Bronchial epithelial cell (primary cell): ENCODE measurements at regions not wholly inside any gene's neighbourhood (a gene's known extent, or its start where the extent isn't known, plus 50 kb on each side); places are given as distances from the start of the nearest gene placed in this dataset.

Experiments
- DNase-seq: peaks from one replicate; pipeline ENCODE4 v3.0.0-alpha.2; 2010; ENCODE audit warnings: low read depth
- FAIRE-seq: peaks from 2 replicates; lab custom pipeline; 2011; peaks lifted over from hg19 to GRCh38; lab: Jason Lieb, UNC
- H3K27me3 ChIP-seq: 2 replicates; pipeline ENCODE4 v1.5.1; 2011; ENCODE audit warnings: low read length; ENCODE audit not compliant: control insufficient read depth, insufficient read depth
- H3K36me3 ChIP-seq: 2 replicates; pipeline ENCODE4 v1.5.1; 2011; ENCODE audit warnings: low read length; ENCODE audit not compliant: control insufficient read depth, insufficient read depth
- H3K4me3 ChIP-seq: 2 replicates; pipeline ENCODE4 v1.5.1; 2011; ENCODE audit warnings: mild to moderate bottlenecking, low read depth, low read length, control low read depth
- TF ChIP-seq, protein P1 (sequence below): IDR thresholded peaks from 2 replicates; pipeline ENCODE4 v1.5.1; 2011; ENCODE audit warnings: mild to moderate bottlenecking, moderate library complexity, low read length, control low read depth, inconsistent platforms; ENCODE audit not compliant: insufficient read depth, severe bottlenecking

DNA sequence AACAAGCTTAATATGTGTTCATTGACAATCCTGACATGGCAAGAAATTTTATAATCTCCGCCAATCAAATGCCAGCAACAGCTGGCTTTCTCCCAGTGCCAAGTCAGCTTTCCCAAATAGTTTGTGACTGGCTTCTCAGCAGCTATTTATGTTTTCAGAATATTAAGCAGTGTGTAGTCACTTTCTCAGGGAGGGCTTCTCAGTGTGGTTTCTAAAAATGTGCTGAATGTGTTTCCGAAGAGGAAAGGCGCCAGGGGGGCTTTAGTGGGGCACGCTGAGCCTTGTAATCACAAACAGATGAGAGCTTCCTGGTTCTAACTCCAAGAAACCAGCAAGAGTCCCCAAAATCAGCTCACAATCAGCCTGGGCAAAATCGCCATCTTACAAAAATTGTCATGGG lies 258.7 kb upstream of the CPEB2 start:
- TF ChIP-seq, protein P1, sequence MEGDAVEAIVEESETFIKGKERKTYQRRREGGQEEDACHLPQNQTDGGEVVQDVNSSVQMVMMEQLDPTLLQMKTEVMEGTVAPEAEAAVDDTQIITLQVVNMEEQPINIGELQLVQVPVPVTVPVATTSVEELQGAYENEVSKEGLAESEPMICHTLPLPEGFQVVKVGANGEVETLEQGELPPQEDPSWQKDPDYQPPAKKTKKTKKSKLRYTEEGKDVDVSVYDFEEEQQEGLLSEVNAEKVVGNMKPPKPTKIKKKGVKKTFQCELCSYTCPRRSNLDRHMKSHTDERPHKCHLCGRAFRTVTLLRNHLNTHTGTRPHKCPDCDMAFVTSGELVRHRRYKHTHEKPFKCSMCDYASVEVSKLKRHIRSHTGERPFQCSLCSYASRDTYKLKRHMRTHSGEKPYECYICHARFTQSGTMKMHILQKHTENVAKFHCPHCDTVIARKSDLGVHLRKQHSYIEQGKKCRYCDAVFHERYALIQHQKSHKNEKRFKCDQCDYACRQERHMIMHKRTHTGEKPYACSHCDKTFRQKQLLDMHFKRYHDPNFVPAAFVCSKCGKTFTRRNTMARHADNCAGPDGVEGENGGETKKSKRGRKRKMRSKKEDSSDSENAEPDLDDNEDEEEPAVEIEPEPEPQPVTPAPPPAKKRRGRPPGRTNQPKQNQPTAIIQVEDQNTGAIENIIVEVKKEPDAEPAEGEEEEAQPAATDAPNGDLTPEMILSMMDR: no peak
- Histone ChIP-seq H3K4me3 (no peak overlapping the region), H3K36me3 (no peaks in the 10 kb centered on the region), H3K27me3 (no peaks in the 10 kb centered on the region)
- DNase-seq: no peak
- FAIRE-seq: no peak

DNA sequence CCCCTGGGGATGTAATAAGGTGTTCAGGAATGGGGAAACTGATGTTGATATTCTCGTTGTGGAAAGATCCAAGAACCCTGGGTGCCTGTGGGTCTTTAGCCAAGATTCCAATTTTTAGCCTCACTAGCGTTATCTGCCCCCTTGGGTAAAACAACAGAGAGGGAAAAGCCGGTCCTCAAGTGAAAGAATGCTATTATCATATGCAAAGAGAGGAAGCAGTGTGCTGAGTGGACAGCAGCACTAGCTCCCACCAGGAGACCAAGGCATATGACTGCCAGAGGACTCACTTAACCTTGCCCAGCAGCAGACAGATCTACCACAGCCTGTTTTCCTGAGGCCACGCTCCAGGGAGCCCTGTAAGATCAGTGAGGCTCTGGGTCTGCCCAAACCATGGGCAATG lies 257.9 kb upstream of the CPEB2 start:
- TF ChIP-seq, protein P1: no peak
- FAIRE-seq: no peak
- Histone ChIP-seq H3K36me3 (no peaks in the 10 kb centered on the region), H3K4me3 (no peak overlapping the region), H3K27me3 (no peaks in the 10 kb centered on the region)
- DNase-seq: no peak

DNA sequence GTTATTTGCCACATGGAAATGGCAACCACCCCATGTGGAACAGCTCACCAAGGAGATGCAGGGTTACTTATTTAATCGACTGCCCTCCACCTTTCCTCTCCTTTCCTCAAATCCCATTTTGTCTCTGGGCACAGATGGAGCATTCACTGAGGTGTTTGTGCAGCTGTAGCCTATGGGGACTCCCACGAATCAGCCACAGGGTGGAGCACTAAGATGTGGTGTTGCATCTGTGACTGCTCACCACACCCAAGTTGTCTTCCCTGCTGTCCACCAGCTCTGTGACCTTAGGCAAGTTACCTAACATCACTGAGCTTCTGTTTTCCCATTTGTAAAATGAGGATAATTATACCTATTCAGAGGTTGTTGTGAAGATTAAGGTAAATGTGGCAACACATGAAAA lies 252.4 kb upstream of the CPEB2 start:
- DNase-seq (peak; percentile 56), FAIRE-seq (peak; percentile 47)
- Histone ChIP-seq H3K27me3 (no peaks in the 10 kb centered on the region), H3K4me3 (no peak overlapping the region), H3K36me3 (no peaks in the 10 kb centered on the region)
- TF ChIP-seq, protein P1: peak; percentile 74

DNA sequence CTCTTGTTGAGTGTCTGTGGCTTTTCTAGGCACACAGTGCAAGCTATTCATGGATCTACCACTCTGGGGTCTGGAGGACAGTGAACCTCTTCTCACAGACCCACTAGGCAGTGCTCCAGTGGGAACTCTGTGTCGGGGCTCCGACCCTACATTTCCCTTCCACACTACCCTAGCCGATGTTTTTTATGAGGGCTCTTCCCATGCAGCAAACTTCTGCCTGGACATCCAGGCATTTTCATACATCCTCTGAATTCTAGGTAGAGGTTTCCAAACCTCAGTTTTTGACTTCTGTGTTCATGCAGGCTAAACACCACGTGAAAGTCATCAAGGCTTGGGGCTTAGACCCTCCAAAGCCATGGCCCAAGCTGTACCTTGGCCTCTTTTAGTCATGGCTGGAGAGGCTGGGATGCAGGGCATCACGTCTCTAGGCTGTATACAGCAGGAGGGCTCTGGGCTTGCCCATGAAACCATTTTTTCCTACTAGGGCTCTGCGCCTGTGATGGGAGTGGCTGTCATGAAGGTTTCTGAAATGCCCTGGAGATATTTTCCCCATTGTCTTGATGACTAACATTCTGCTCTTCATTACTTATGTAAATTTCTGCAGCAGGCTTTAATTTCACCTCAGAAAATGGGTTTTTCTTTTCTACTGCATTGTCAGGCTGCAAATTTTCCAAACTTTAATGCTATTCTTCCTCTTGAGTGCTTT lies 249.8 kb upstream of the CPEB2 start:
- H3K27me3 ChIP-seq: no peaks in the 10 kb centered on the region
- no peaks in the 10 kb centered on the region for H3K36me3 ChIP-seq
- FAIRE-seq: no peak
- TF ChIP-seq, protein P1: no peak
- H3K4me3 ChIP-seq: no peak overlapping the region
- peak; percentile 28 for DNase-seq

GRCh38 chr4:14767142-14767541 lies 235.1 kb upstream of the CPEB2 start:
- FAIRE-seq: no peak
- TF ChIP-seq, protein P1: no peak
- Histone ChIP-seq H3K27me3 (no peaks in the 10 kb centered on the region), H3K36me3 (no peaks in the 10 kb centered on the region), H3K4me3 (no peak overlapping the region)
- DNase-seq: no peak

- TF ChIP-seq, protein P1: no peak
- H3K36me3 ChIP-seq: no peaks in the 10 kb centered on the region
- H3K27me3 ChIP-seq: no peaks in the 10 kb centered on the region
- H3K4me3 ChIP-seq: no peak overlapping the region
- DNase-seq: no peak
- no peak for FAIRE-seq
Observed at GRCh38 chr4:14768449-14768848, 233.8 kb upstream of the CPEB2 start.
